RWPE1 (cell line): ENCODE measurements at regions not wholly inside any gene's neighbourhood (a gene's known extent, or its start where the extent isn't known, plus 50 kb on each side); places are given as distances from the start of the nearest gene placed in this dataset.

Experiments
- CTCF ChIA-PET: fragments of 350-600 bp; sonication (Branson Sonifier 250); formaldehyde crosslinking; extraction: SDS; loops from one replicate; lab custom pipeline; 2021; lab: Yijun Ruan, JAX
- POLR2A ChIA-PET: fragments of 400-600 bp; formaldehyde crosslinking; extraction: SDS; loops from one replicate; lab custom pipeline; 2020; ENCODE audit warnings: antibody characterized with exemption; ENCODE audit not compliant: low non-redundant PET; lab: Yijun Ruan, JAX
- DNase-seq: peaks from one replicate; pipeline ENCODE4 v3.0.0; 2012; ENCODE audit warnings: low spot score
- H3K27ac ChIP-seq: fragments of 450-650 bp; 2 replicates; pipeline ENCODE4 v1.5.1; 2017
- TF ChIP-seq, protein P1 (sequence below): fragments of 450-650 bp; conservative IDR thresholded peaks from 2 replicates; pipeline ENCODE4 v1.5.1; 2017; ENCODE audit warnings: low read depth, mild to moderate bottlenecking

DNA sequence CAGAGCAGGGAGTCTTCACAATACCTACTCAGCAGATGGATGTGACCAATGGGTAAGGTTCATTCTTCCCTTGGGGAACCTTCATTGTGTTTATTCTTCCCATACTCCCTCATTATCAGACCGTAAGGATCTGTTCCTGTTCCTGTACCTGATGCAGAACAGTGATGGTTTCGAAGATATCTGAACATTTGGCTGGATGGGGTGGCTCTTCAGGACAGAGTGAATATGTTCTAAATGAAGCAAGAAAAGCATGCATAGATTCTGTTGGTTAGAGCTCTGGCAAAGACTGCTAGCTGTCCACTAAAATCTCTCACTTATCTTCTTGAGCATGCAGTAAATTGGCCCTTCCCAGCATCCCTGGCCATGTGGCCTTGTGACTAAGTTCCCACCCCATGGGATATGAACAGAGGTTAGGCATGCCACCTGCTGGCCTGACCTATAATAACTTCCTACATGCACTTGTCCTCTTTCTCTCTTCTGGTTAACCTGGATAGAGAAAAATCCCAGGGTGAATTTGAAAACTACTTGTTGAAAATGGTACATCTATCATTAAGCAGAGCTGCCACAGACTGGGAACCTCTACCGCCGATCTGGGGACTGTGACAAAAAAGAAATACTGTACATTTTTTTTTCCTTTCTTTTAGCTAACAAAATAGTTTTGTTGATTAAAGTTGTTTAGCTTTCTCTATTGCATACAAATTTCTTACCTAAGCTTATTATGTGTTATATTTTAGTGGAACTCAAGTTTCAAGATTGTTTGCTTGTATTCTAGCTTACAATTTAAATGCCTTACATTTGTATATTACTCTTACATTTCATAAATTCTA, 60.0 kb upstream of the BANK1 start:
- ChIA-PET CTCF (interaction anchor here (0.6 to 1.3 kb wide), 9 partner anchors 34 to 1362 kb away, joined by 3 to 6 read pairs (median 3); no protein-coding TSS in a partner anchor), POLR2A (no interaction called here)
- DNase-seq = peak; percentile 48
- H3K27ac ChIP-seq = no peak overlapping the region
- TF ChIP-seq, protein P1, sequence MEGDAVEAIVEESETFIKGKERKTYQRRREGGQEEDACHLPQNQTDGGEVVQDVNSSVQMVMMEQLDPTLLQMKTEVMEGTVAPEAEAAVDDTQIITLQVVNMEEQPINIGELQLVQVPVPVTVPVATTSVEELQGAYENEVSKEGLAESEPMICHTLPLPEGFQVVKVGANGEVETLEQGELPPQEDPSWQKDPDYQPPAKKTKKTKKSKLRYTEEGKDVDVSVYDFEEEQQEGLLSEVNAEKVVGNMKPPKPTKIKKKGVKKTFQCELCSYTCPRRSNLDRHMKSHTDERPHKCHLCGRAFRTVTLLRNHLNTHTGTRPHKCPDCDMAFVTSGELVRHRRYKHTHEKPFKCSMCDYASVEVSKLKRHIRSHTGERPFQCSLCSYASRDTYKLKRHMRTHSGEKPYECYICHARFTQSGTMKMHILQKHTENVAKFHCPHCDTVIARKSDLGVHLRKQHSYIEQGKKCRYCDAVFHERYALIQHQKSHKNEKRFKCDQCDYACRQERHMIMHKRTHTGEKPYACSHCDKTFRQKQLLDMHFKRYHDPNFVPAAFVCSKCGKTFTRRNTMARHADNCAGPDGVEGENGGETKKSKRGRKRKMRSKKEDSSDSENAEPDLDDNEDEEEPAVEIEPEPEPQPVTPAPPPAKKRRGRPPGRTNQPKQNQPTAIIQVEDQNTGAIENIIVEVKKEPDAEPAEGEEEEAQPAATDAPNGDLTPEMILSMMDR = peak; percentile 52

DNA sequence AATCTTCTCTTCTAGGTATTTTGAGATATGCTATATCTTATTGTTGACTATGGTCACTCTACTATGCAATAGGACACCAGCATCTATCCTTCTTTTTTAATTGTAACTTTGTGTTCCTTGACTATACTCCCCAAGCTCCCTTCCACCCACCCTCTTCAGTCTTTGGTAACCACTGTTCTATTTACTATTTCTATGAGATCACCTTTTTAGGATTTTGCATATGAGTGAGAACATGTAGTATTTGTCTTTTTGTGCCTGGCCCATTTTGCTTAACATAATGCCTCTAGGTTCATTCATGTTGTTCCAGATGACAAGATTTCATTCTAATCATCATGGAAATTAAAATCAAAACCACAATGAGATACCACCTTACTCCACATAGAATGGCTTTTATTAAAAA, 63.3 kb upstream of the BANK1 start:
- TF ChIP-seq, protein P1 = no peak
- ChIA-PET CTCF (interaction anchor here (0.8 kb wide), 1 partner anchor 285 kb away, joined by 7 read pairs; no protein-coding TSS in a partner anchor), POLR2A (no interaction called here)
- H3K27ac ChIP-seq = no peak overlapping the region
- DNase-seq = no peak

DNA sequence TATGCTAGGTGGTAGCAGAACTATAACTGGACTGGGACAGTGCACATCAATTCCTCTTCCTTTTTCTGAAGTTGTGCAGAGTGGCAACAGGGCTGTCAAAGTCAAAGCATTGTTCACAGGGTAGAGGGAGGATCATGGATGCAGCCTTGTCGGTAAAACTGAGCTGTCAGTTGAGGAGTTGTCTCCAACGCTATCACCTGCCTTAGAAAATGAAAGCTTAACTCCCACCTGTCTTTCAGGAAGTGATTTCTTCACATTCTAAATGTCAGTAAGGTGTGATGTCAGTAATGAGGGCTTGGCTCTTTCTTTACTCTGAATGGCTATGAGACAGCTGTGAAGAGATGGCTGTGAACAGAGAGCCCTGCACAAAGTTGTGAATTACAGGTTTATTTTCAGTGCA, 66.4 kb upstream of the BANK1 start:
- no peak for DNase-seq
- no peak overlapping the region for H3K27ac ChIP-seq
- TF ChIP-seq, protein P1 = no peak
- CTCF ChIA-PET = interaction anchor here (0.5 kb wide), 1 partner anchor 557 kb away, joined by 3 read pairs; no protein-coding TSS in a partner anchor
- POLR2A ChIA-PET = no interaction called here

DNA sequence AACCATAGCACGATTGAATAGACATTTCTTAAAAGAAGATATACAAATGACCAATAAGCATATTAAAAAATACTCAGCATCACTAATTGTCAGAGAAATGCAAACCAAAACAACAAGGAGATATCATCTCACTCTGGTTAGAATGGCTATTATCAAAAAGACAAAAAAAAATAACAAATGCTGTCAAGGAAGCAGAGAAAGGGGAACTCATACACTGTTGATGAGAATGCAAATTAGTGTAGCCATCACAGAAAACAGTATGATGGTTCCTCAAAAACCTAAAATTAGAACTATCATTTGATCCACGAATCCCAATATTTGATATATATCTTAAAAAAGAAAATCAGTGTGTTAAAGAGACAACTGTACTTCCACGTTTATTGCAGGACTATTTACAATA, 71.7 kb upstream of the BANK1 start:
- ChIA-PET POLR2A (no interaction called here), CTCF (no interaction called here)
- H3K27ac ChIP-seq = no peak overlapping the region
- DNase-seq = no peak
- TF ChIP-seq, protein P1 = no peak

DNA sequence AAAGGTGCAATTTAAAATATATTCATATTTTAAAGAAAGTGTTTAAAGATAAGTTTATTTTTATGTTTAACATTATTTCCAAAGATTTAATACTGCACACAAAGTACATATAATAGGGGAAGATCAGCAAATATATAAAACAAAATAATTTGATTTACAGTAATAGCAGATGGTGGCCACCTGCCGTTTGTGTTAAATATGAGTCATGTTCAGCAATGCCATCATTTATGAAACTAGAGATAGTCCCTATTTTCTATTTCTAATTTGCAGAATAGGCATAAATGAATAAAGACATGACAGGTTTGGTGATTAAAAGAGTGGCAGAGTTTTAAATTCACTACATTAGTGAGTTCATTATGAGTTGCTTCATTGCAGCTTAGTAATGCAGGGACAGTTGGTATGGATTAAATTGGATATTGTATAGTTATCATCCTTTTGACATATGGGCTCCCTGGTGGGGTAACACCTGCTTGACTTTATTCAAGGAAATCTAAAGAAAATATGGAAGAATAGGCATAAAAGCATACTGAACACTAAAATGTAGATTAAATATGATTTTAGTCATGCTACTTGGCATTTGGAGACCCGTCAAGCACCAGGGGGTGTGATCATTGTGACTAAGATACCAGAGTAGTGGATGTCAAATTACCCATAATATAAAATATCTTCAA, 78.8 kb upstream of the BANK1 start:
- TF ChIP-seq, protein P1 = no peak
- no peak for DNase-seq
- ChIA-PET POLR2A (no interaction called here), CTCF (no interaction called here)
- no peak overlapping the region for H3K27ac ChIP-seq

DNA sequence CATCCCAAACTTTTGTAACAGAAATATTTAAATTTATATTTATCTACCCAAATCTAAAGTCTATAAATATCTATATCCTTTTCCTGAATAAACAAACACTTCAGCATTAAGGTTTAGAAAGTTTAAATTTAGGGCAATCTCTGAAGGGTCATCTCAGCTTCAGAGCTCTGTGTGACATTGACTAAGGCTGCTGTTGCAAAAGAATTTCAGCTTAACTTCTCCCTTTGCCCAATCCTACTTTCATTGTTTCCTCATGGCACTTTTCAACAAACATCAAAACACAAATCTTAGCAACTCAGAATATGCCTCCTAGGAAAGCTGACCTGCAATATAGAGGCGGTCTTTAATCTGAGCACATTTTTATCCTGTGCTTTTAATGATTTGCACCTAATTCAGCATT, 79.7 kb upstream of the BANK1 start:
- no peak for DNase-seq
- H3K27ac ChIP-seq = no peak overlapping the region
- TF ChIP-seq, protein P1 = no peak
- CTCF ChIA-PET = no interaction called here
- POLR2A ChIA-PET = no interaction called here
